Panc1 (cell line): ENCODE measurements at regions not wholly inside any gene's neighbourhood (a gene's known extent, or its start where the extent isn't known, plus 50 kb on each side); places are given as distances from the start of the nearest gene placed in this dataset.

Experiments
- ATAC-seq: fragments of 200-7000 bp; cut with Tn5 transposase; 2 replicates; pipeline ENCODE4 v1.9.1; 2020; ENCODE audit warnings: mild to moderate bottlenecking, moderate library complexity
- BruUV-seq: library from RNA; stranded (reverse); fragments of 400-500 nt; replicated peaks from 2 replicates; lab custom pipeline; 2021; lab: Mats Ljungman, UMichigan
- CTCF ChIA-PET: fragments of 300-600 bp; sonication (Branson Sonifier 250); formaldehyde crosslinking; loops from one replicate; lab custom pipeline; 2022; ENCODE audit warnings: antibody characterized with exemption; lab: Charles Lee
- POLR2A ChIA-PET: fragments of 300-600 bp; sonication (Branson Sonifier 250); formaldehyde crosslinking; loops from one replicate; lab custom pipeline; 2022; ENCODE audit warnings: antibody characterized with exemption; lab: Charles Lee
- DNase-seq: peaks from one replicate; pipeline ENCODE4 v3.0.0-alpha.2; 2010; ENCODE audit warnings: low read depth, low spot score
- H3K27ac ChIP-seq: 2 replicates; pipeline ENCODE4 v1.5.1; 2011; ENCODE audit warnings: mild to moderate bottlenecking, low read length, inconsistent platforms
- H3K27me3 ChIP-seq: fragments of 200-500 bp; sonication (Bioruptor generic); 2 replicates; pipeline ENCODE4 v1.6.0; 2014; ENCODE audit warnings: low read length, inconsistent platforms; ENCODE audit not compliant: control insufficient read depth, insufficient read depth
- H3K36me3 ChIP-seq: fragments of 200-500 bp; sonication (Bioruptor generic); 2 replicates; pipeline ENCODE4 v1.5.1; 2014; ENCODE audit warnings: inconsistent platforms, mild to moderate bottlenecking, low read length, moderate library complexity; ENCODE audit not compliant: control insufficient read depth, insufficient read depth
- H3K4me1 ChIP-seq: 2 replicates; pipeline ENCODE4 v1.5.1; 2011; ENCODE audit warnings: inconsistent platforms, mild to moderate bottlenecking, low read length, moderate library complexity; ENCODE audit not compliant: control insufficient read depth, insufficient read depth
- H3K4me3 ChIP-seq, 2 experiments: 2 replicates each; pipeline ENCODE4 v1.5.1; 2011 to 2012; ENCODE audit warnings: low read depth in 2 of 2, low read length in 2 of 2, mild to moderate bottlenecking in 2 of 2, inconsistent platforms in 1 of 2, moderate library complexity in 1 of 2
- H3K9me3 ChIP-seq: fragments of 200-500 bp; sonication (Bioruptor generic); 2 replicates; pipeline ENCODE4 v1.5.1; 2014; ENCODE audit warnings: low read depth, mild to moderate bottlenecking, inconsistent platforms, low read length, moderate library complexity; ENCODE audit not compliant: control insufficient read depth, insufficient read depth
- CTCF ChIP-seq: fragments of 450-650 bp; IDR thresholded peaks from 2 replicates; pipeline ENCODE4 v1.5.1; 2017; ENCODE audit warnings: mild to moderate bottlenecking
- POLR2AphosphoS5 ChIP-seq: IDR thresholded peaks from 2 replicates; pipeline ENCODE4 v1.6.1; 2012; ENCODE audit warnings: mild to moderate bottlenecking, low read depth, low read length, moderate library complexity
- REST ChIP-seq, 2 experiments: IDR thresholded peaks; 2 replicates each; pipeline ENCODE4 v1.6.1; 2011 to 2012; ENCODE audit warnings: low read depth in 2 of 2, control low read depth in 1 of 2, low read length in 1 of 2, mild to moderate bottlenecking in 1 of 2, moderate library complexity in 1 of 2; ENCODE audit not compliant: insufficient read depth in 1 of 2
- SIN3A ChIP-seq: IDR thresholded peaks from 2 replicates; pipeline ENCODE4 v1.6.1; 2012; ENCODE audit warnings: low read depth, mild to moderate bottlenecking, low read length, moderate library complexity, borderline replicate concordance; ENCODE audit not compliant: insufficient read depth
- TCF7L2 ChIP-seq: IDR thresholded peaks from 2 replicates; pipeline ENCODE4 v1.6.1; 2011; ENCODE audit warnings: mild to moderate bottlenecking, low read depth, low read length, inconsistent platforms
- in situ Hi-C: cut with HindIII; loops from 2 replicates; pipeline ENCODE4 v1.10.0; 2016; ENCODE audit warnings: low sequenced_read_pairs, low pct_unique_long_range_greater_than_20kb
- intact Hi-C: fragments of 100-400 bp; cut with micrococcal nuclease; formaldehyde crosslinking; loops from one replicate; pipeline ENCODE4 v1.10.0; 2022; ENCODE audit not compliant: unreplicated experiment

DNA sequence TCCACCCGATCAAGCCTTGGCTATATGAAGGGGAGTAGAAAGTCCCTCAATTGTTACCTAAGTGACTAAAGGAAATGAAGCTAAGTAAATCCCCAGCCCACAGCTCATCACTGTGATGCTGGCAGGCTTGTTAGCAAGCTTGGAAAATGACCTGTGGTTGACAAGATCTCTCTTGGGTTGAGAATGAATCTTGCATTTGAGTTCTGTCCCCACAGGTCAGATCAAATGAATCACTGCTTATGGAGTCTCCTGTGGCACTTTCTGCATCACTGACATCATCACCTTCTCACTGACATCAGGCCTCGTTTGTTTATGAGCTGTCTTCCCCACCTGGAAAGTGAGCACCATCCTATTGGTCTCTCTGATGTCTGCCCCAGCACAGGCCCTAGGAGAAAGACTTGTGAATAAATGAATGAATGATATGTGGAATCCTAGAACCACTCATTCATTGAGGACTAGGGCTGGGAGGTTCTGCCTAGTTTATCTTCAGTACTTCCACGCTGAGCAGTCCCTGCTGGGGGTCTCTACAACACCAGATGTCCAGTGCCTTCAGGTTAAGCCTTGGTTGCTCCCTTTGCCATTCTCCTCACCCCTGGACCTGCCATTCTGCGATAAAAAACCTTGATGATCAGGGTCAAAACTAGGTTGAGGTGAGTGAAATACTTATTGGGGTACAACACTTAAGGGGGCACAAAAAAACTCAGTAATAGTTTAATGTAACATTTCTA lies 318.4 kb upstream of the MOCS1 start:
- ATAC-seq (no peak), DNase-seq (no peak)
- no TSS peak for BruUV-seq
- no peak for TF ChIP-seq TCF7L2
- Histone ChIP-seq H3K27ac (no peak overlapping the region), H3K4me1 (no peaks in the 10 kb centered on the region), H3K9me3 (no peaks in the 10 kb centered on the region), H3K27me3 (no peaks in the 10 kb centered on the region), H3K4me3 (no peak overlapping the region), H3K36me3 (no peaks in the 10 kb centered on the region)
- intact Hi-C loops, result no loop called here
- in situ Hi-C loops, result no loop called here
- POLR2A ChIA-PET, result interaction anchor here (0.6 kb wide), 1 partner anchor 12 kb away, joined by 3 read pairs; no protein-coding TSS in a partner anchor
- CTCF ChIA-PET, result no interaction called here

GRCh38 chr6:40251637-40252300 lies 317.5 kb upstream of the MOCS1 start:
- Histone ChIP-seq H3K9me3 (no peaks in the 10 kb centered on the region), H3K27me3 (no peaks in the 10 kb centered on the region), H3K27ac (no peak overlapping the region), H3K36me3 (no peaks in the 10 kb centered on the region), H3K4me1 (no peaks in the 10 kb centered on the region), H3K4me3 (no peak overlapping the region)
- TF ChIP-seq CTCF, result no peak
- no peak for TF ChIP-seq TCF7L2
- TF ChIP-seq REST (IDR thresholded peaks at IDR 0.05; ENCODE audit: insufficient read depth in 1 of 2, low read depth in 2 of 2, low read length in 1 of 2), result no peak
- no peak for TF ChIP-seq POLR2AphosphoS5
- no peak for TF ChIP-seq SIN3A
- in situ Hi-C loops, result no loop called here
- intact Hi-C loops, result no loop called here
- ATAC-seq (no peak), DNase-seq (no peak)
- POLR2A ChIA-PET, result interaction anchor here (0.6 kb wide), 1 partner anchor 13 kb away, joined by 3 read pairs; no protein-coding TSS in a partner anchor
- CTCF ChIA-PET, result no interaction called here
- BruUV-seq, result no TSS peak

- Histone ChIP-seq H3K9me3 (no peaks in the 10 kb centered on the region), H3K4me3 (no peak overlapping the region), H3K27me3 (no peaks in the 10 kb centered on the region), H3K27ac (no peak overlapping the region), H3K4me1 (no peaks in the 10 kb centered on the region), H3K36me3 (no peaks in the 10 kb centered on the region)
- DNase-seq (no peak), ATAC-seq (no peak)
- POLR2A ChIA-PET, result no interaction called here
- no TSS peak for BruUV-seq
- TF ChIP-seq TCF7L2 (no peak), SIN3A (no peak), CTCF (no peak), REST (IDR thresholded peaks at IDR 0.05; ENCODE audit: insufficient read depth in 1 of 2, low read depth in 2 of 2, low read length in 1 of 2) (no peak), POLR2AphosphoS5 (no peak)
- in situ Hi-C loops (no loop called here), intact Hi-C loops (no loop called here)
- CTCF ChIA-PET, result no interaction called here
These were observed 315.7 kb upstream of the MOCS1 start for GRCh38 chr6:40249935-40250334.
